Mucosa of gallbladder (tissue), 1 donor: ENCODE measurements at regions not wholly inside any gene's neighbourhood (a gene's known extent, or its start where the extent isn't known, plus 50 kb on each side); places are given as distances from the start of the nearest gene placed in this dataset.
"Not testable (repeated sequence)": the region's sequence is repeated elsewhere in the genome, so short reads cannot be mapped to it uniquely, and the experiment has no call there.

ENCODE experiments used
- DNase-seq: peaks from one replicate; pipeline ENCODE4 v3.0.0-alpha.2; 2020; ENCODE audit warnings: low spot score
- donor health status: DM: no; HTN: no; CAD: no.

- DNase-seq, result no peak
These were observed 904.3 kb upstream of the GRIA3 start for GRCh38 chrX:122279746-122280145.

- DNase-seq, result not testable (repeated sequence)
These were observed 884.3 kb upstream of the GRIA3 start for GRCh38 chrX:122299822-122300221.

- no peak for DNase-seq
These were observed 882.6 kb upstream of the GRIA3 start for GRCh38 chrX:122301491-122301890.

GRCh38 chrX:122303761-122304160 is 880.3 kb upstream of the GRIA3 start:
- DNase-seq, result no peak

- no peak for DNase-seq
These were observed 839.3 kb upstream of the GRIA3 start for GRCh38 chrX:122344816-122345215.

GRCh38 chrX:122363112-122363795 is 820.8 kb upstream of the GRIA3 start:
- no peak for DNase-seq

DNA sequence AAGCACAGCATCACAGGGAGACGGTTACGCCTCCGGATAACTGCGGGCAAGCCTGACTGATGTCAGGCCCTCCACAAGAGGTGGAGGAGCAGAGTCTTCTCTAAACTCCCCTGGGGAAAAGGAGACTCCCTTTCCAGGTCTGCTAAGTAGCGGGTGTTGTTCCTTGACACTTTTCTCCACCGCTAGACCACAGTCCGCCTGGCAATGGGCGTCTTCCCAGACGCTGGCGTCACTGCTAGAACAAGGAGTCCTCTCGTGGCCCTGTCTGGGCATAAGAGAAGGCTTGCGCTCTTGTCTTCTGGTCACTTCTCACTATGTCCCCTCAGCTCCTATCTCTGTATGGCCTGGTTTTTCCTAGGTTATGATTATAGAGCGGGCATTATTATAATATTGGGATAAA is 808.5 kb upstream of the GRIA3 start:
- DNase-seq, result not testable (repeated sequence)

GRCh38 chrX:122389005-122389404 is 795.1 kb upstream of the GRIA3 start:
- DNase-seq, result no peak

DNA sequence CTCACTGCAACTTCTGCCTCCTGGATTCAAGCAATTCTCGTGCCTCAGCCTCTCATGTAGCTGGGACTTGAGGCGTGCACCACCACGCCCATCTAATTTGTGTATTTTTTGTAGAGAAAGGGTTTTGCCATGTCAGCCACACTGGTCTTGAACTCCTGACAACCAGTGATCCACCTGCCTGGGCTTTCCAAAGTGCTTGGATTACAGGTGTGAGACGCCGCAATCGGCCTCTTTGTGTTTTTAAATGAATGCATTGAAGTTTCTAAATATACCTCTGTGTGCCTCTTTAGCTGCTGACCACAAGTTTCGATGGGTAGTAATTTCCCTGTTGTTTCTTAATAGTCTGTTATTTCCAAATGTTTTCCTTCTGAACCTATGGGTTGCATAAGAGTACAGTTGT is 765.3 kb upstream of the GRIA3 start:
- DNase-seq, result no peak

DNA sequence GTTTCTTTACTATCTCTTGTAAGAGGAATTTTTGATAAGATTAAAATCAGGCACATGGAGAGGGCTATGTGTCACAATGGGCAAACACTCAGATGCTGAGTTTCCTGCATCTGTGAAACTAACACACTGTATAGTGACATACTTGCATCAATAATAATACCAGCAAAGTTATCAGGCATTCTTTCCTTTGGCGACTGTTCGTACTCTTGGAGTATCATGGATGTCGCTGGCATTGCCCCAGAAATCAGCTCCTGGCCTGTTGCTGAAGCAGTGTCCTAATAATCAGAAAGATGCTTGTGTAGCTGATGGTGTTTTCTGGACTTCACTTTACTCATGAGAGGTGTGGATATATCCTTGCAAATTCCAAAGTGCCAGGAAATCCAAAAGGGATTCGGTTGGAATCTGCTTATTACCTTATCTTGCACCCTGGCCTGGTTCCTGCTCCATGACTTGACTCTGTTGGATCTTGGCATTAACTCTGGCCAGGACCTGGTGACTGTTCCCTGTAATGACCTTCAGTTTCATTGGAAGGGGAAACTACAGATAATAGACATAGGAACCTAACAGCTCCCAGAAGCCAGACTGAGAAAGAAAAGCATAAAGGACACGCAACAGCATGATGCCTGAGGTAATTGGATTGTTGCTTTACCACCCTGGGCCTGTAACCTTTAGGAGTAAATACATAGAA is 762.5 kb upstream of the GRIA3 start:
- no peak for DNase-seq

DNA sequence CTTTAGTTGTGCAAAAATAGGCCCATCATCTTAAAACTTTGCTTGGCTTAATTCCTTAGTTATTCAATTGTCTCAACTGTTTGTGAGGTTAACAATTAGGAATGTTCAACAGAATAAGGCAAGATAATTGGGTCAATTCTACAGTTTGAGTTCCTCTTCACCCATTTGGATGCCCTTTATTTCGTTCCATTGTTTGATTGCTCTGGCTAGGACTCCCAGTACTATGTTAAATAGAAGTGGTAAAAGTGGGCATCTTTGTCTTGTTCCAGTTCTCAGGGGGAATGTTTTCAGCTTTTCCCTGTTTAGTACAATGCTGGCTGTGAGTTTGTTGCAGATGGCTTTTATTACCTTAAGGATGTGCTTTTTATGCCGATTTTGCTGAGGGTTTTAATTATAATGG is 761.5 kb upstream of the GRIA3 start:
- DNase-seq, result no peak

DNA sequence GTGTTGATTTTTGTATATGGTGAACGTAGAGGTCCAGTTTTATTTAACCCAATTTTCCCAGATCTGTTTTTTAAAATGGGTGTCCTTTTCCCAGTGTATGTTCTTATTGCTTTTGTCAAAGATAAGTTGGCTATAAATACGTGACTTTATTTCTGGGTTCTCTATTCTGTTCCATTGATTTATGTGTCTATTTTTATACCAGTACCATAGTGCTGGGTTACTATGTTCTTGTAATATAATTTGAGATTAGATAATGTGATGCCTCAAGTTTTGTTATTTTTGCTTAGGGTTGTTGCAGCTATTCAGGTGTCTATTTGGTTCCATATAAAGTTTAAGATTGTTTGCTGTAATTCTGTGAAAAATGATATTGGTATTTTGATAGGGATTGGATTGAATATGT is 749.1 kb upstream of the GRIA3 start:
- DNase-seq, result no peak

- DNase-seq, result no peak
These were observed 744.2 kb upstream of the GRIA3 start for GRCh38 chrX:122439831-122440230.

GRCh38 chrX:122440832-122441231 is 743.2 kb upstream of the GRIA3 start:
- no peak for DNase-seq

DNA sequence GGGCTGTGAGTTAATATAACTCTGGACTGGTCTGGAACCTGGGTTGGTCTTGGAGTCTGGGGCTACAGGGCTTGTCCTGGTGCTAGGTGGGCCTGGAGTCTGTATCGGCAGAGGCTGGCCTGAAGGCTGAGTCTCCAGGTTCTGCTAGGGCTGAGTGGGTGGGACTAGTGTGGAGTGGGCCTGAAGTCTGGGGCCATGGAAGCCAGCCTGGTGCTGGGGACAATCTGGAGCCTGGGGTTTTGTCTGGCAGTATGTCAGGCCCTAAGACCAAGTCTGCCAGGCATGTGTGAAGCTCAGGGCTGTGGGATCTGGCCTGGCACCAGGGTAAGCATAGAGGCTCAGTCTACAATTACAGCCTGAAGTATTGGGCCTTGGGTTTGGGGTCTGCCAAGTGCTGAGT is 742.6 kb upstream of the GRIA3 start:
- DNase-seq, result no peak

- no peak for DNase-seq
These were observed 738.6 kb upstream of the GRIA3 start for GRCh38 chrX:122445466-122445865.

DNA sequence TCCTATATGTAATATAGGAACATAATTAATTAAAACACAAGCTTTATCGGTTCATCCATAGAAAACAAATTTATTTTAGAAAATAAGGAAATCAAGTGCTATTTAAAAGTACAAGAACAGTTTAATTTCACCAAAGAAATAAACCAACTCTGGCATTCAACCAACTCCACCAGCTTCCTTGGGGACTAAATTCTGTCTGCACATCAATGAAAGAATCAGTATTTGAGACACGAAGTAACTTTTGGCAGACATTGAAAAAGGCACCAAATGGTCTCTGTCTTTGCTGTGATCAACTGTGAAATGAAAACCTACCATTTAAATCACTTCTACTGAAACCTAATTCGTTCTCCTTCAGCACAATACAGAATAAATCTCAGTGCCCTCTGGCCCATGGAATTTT is 719.7 kb upstream of the GRIA3 start:
- no peak for DNase-seq

DNA sequence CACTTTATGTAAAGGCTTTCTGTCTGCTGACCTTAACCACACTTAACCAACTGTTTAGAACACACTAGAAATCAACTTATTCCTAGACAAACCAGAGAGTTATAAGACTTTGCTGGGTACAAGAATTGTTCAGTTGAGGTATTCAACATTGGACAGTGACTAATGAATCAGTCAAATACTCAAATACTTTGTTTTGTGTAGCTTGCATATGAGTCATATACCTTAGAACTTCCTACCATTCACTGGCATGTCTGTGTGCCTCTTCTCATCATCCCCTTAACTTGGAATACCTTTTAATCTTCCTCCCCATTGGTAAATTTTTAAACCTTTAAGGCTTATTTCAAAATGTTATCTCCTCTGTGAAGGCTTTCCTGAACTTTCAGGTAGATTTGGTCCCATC is 708.8 kb upstream of the GRIA3 start:
- no peak for DNase-seq

DNA sequence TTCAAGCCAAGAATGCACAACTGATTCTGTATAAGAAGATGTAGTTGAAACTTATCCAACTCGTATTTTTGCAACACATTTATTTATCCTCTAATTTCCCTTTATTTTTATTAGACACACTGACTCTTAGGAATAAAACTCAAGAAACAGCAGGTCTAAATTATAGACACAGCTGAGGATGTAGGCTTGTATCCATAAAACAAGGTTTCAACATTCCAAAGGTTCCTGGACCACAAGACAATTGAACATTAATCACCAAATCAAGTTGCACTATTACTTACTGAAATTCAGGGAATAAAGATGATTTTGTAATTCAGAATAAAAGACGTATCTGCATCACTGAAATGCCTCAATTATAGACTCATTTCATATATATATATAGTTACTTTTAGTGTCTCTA is 683.5 kb upstream of the GRIA3 start:
- DNase-seq, result no peak

- DNase-seq, result no peak
These were observed 682.4 kb upstream of the GRIA3 start for GRCh38 chrX:122501652-122502051.

- no peak for DNase-seq
These were observed 680.1 kb upstream of the GRIA3 start for GRCh38 chrX:122504026-122504425.

DNA sequence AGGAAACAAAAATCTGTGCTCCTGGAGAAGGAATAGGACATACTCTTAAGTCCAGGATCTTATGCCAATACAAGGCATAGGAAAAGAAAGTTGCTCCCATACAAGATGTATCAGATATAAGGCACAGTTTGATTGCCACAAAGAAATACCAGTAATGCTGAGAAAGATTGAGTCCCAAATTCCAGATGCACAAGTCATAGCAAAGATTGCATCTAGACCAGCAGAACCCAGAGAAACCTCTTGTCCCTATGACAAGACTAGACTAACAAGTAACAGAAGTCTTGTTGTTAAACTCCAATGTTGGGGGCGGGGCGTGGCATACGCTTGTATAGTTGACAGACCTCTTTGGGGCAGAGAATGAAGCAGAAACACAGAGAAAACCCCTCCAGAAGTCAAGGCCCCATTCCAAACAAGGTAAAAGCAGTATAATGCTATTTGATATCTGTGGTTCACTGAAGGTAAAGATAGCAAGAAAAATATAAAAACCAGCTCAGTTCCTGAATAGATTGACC is 671.5 kb upstream of the GRIA3 start:
- no peak for DNase-seq

DNA sequence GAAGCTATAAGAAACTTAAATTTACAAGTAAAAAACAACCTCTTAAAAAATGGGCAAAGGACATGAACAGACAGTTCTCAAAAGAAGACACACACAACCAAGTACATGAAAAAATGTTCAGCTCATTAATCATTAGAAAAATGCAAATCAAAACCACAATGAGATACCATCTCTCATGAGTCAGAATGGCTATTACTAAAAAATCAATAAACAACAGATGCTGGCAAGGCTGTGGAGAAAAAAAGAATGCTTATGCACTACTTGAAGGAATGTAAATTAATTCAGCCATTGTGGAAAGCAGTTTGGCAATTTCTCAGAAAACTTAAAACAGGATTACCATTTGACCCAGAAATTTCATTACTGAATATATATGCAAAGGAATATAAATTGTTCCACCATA is 666.3 kb upstream of the GRIA3 start:
- no peak for DNase-seq

- no peak for DNase-seq
These were observed 638.3 kb upstream of the GRIA3 start for GRCh38 chrX:122545778-122546177.
